ENCODE measurements at regions not wholly inside any gene's neighbourhood (a gene's known extent, or its start where the extent isn't known, plus 50 kb on each side); places are given as distances from the start of the nearest gene placed in this dataset.

DNA sequence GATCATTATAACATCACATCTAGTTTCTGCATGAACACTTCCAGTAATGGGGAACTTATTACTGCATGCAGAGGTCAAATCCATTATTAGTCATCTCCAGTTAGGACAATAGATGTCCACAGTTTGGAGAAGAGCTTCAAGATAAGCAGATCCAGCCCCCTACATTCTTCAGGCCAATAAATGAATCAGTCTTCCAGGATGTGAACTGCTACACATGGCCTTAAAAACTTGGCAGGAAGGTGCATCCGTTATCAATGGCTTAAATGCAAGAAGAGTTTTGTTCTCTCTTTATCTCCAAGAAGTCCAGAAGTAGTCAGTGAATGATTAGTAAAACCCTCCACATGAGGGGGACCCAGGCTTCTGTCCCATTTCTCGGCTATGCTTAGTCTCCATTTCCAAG, 70.8 kb downstream of the DMRTA2 start:
- H3K9ac ChIP-seq (ENCODE audit: insufficient read depth in 1 of 2, low read length in 2 of 2), result no peak overlapping the region
- TF ChIP-seq, protein P1, sequence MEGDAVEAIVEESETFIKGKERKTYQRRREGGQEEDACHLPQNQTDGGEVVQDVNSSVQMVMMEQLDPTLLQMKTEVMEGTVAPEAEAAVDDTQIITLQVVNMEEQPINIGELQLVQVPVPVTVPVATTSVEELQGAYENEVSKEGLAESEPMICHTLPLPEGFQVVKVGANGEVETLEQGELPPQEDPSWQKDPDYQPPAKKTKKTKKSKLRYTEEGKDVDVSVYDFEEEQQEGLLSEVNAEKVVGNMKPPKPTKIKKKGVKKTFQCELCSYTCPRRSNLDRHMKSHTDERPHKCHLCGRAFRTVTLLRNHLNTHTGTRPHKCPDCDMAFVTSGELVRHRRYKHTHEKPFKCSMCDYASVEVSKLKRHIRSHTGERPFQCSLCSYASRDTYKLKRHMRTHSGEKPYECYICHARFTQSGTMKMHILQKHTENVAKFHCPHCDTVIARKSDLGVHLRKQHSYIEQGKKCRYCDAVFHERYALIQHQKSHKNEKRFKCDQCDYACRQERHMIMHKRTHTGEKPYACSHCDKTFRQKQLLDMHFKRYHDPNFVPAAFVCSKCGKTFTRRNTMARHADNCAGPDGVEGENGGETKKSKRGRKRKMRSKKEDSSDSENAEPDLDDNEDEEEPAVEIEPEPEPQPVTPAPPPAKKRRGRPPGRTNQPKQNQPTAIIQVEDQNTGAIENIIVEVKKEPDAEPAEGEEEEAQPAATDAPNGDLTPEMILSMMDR (IDR thresholded peaks at IDR 0.05; ENCODE audit: control extremely low read depth, extremely low read depth), result no peak
- H3K27ac ChIP-seq (ENCODE audit: low read depth in 1 of 2, low read length in 1 of 2), result no peak overlapping the region
- no peaks in the 10 kb centered on the region for H3K4me1 ChIP-seq (ENCODE audit: control insufficient read depth in 5 of 5, insufficient read depth in 5 of 5, low read length in 5 of 5)
- no peaks in the 10 kb centered on the region for H3K36me3 ChIP-seq (ENCODE audit: control insufficient read depth in 4 of 4, insufficient read depth in 4 of 4, low read length in 4 of 4)
- no peak for DNase-seq
- H3K4me3 ChIP-seq, result no peak overlapping the region
- no peak for ATAC-seq (ENCODE audit: insufficient read depth, low FRiP score)
- 59 to 74% methylated on average over 2 of the region's 2 CpGs for WGBS, 2 donors
- H3K27me3 ChIP-seq (ENCODE audit: control insufficient read depth in 3 of 3, insufficient read depth in 3 of 3, low read length in 2 of 3), result peaks cover 0 to 4% (median 0%) of the 10 kb centered on the region in 3 donors
- no peaks in the 10 kb centered on the region for H3K9me3 ChIP-seq (ENCODE audit: control insufficient read depth in 4 of 4, insufficient read depth in 3 of 4, low read length in 3 of 4)

DNA sequence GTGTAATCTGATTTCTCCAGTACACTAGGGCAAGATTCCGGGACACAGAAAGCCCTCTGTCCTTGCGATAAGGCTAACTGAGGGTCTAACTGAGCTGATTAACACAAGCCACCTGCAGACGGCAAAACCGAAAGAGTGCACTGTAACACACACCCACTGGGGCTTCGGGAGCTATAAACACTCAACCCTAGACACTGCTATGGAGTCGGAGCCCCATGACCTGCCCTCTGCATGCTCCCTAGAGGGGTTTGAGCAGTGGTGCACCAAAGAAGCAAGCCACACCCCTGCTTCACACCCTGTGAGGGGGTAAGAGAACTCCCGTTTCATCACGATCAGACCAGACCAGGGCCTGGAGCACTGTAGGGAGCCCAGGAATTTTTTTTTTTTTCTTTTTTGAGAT, 72.4 kb downstream of the DMRTA2 start:
- WGBS, 2 donors, result 79 to 89% methylated on average over 8 of the region's 8 CpGs
- ATAC-seq (ENCODE audit: insufficient read depth, low FRiP score) (no peak), DNase-seq (no peak)
- Histone ChIP-seq H3K36me3 (ENCODE audit: control insufficient read depth in 4 of 4, insufficient read depth in 4 of 4, low read length in 4 of 4) (no peaks in the 10 kb centered on the region), H3K27ac (ENCODE audit: low read depth in 1 of 2, low read length in 1 of 2) (no peak overlapping the region), H3K4me3 (no peak overlapping the region), H3K27me3 (ENCODE audit: control insufficient read depth in 3 of 3, insufficient read depth in 3 of 3, low read length in 2 of 3) (peaks cover 0 to 4% (median 0%) of the 10 kb centered on the region in 3 donors), H3K9ac (ENCODE audit: insufficient read depth in 1 of 2, low read length in 2 of 2) (no peak overlapping the region), H3K4me1 (ENCODE audit: control insufficient read depth in 5 of 5, insufficient read depth in 5 of 5, low read length in 5 of 5) (no peaks in the 10 kb centered on the region), H3K9me3 (ENCODE audit: control insufficient read depth in 4 of 4, insufficient read depth in 3 of 4, low read length in 3 of 4) (no peaks in the 10 kb centered on the region)
- TF ChIP-seq, protein P1 (IDR thresholded peaks at IDR 0.05; ENCODE audit: control extremely low read depth, extremely low read depth), result no peak

GRCh38 chr1:50350421-50350820, 72.8 kb downstream of the DMRTA2 start:
- Histone ChIP-seq H3K4me1 (ENCODE audit: control insufficient read depth in 5 of 5, insufficient read depth in 5 of 5, low read length in 5 of 5) (no peaks in the 10 kb centered on the region), H3K9ac (ENCODE audit: insufficient read depth in 1 of 2, low read length in 2 of 2) (no peak overlapping the region), H3K27ac (ENCODE audit: low read depth in 1 of 2, low read length in 1 of 2) (no peak overlapping the region), H3K4me3 (no peak overlapping the region), H3K27me3 (ENCODE audit: control insufficient read depth in 3 of 3, insufficient read depth in 3 of 3, low read length in 2 of 3) (peaks cover 0 to 4% (median 0%) of the 10 kb centered on the region in 3 donors), H3K36me3 (ENCODE audit: control insufficient read depth in 4 of 4, insufficient read depth in 4 of 4, low read length in 4 of 4) (no peaks in the 10 kb centered on the region), H3K9me3 (ENCODE audit: control insufficient read depth in 4 of 4, insufficient read depth in 3 of 4, low read length in 3 of 4) (peaks cover 0 to 2% (median 0%) of the 10 kb centered on the region in 4 donors)
- ATAC-seq (ENCODE audit: insufficient read depth, low FRiP score) (no peak), DNase-seq (no peak)
- WGBS, 2 donors, result 51 to 69% methylated on average over 5 of the region's 5 CpGs
- TF ChIP-seq, protein P1 (IDR thresholded peaks at IDR 0.05; ENCODE audit: control extremely low read depth, extremely low read depth), result no peak

GRCh38 chr1:50349242-50349565, 74.0 kb downstream of the DMRTA2 start:
- no peak overlapping the region for H3K9ac ChIP-seq (ENCODE audit: insufficient read depth in 1 of 2, low read length in 2 of 2)
- 31 to 46% methylated on average over 3 of the region's 3 CpGs for WGBS, 2 donors
- no peaks in the 10 kb centered on the region for H3K4me1 ChIP-seq (ENCODE audit: control insufficient read depth in 5 of 5, insufficient read depth in 5 of 5, low read length in 5 of 5)
- TF ChIP-seq, protein P1 (IDR thresholded peaks at IDR 0.05; ENCODE audit: control extremely low read depth, extremely low read depth), result no peak
- H3K9me3 ChIP-seq (ENCODE audit: control insufficient read depth in 4 of 4, insufficient read depth in 3 of 4, low read length in 3 of 4), result peaks cover 0 to 6% (median 0%) of the 10 kb centered on the region in 4 donors
- no peak overlapping the region for H3K27ac ChIP-seq (ENCODE audit: low read depth in 1 of 2, low read length in 1 of 2)
- no peaks in the 10 kb centered on the region for H3K36me3 ChIP-seq (ENCODE audit: control insufficient read depth in 4 of 4, insufficient read depth in 4 of 4, low read length in 4 of 4)
- ATAC-seq (ENCODE audit: insufficient read depth, low FRiP score), result no peak
- H3K27me3 ChIP-seq (ENCODE audit: control insufficient read depth in 3 of 3, insufficient read depth in 3 of 3, low read length in 2 of 3), result no peaks in the 10 kb centered on the region
- no peak overlapping the region for H3K4me3 ChIP-seq
- no peak for DNase-seq
